Gastrocnemius medialis (tissue), 4 donors: ENCODE measurements at regions not wholly inside any gene's neighbourhood (a gene's known extent, or its start where the extent isn't known, plus 50 kb on each side); places are given as distances from the start of the nearest gene placed in this dataset.
"Not testable (repeated sequence)": the region's sequence is repeated elsewhere in the genome, so short reads cannot be mapped to it uniquely, and the experiment has no call there.

Experiments used
- ATAC-seq, 2 donors: fragments of 150-250 bp; one replicate each; pipeline ENCODE4 v1.9.1; 2016
- DNase-seq, 2 donors: peaks; one replicate each; pipeline ENCODE4 v3.0.0-alpha.2; 2019
- H3K27ac ChIP-seq, 4 donors: fragments of 200-600 bp; sonication (generic); 1 replicate in 1 of 4; 2 replicates in 3 of 4; pipeline ENCODE4 v1.5.1; 2016 to 2018; ENCODE audit warnings: mild to moderate bottlenecking in 2 of 4, moderate library complexity in 1 of 4
- H3K27me3 ChIP-seq, 3 donors: fragments of 200-600 bp; sonication (generic) in 2 of 3; 1 replicate in 1 of 3; 2 replicates in 2 of 3; pipeline versions ENCODE4 v1.5.1 to v1.6.0; 2016 to 2019; ENCODE audit warnings: mild to moderate bottlenecking in 1 of 3, moderate library complexity in 1 of 3
- H3K36me3 ChIP-seq, 2 donors: fragments of 200-600 bp; sonication (generic) in 1 of 2; one replicate each; pipeline ENCODE4 v1.5.1; 2017 to 2018
- H3K4me1 ChIP-seq, 2 donors: fragments of 200-600 bp; sonication (generic) in 1 of 2; one replicate each; pipeline ENCODE4 v1.5.1; 2016 to 2017; ENCODE audit warnings: mild to moderate bottlenecking in 2 of 2
- H3K4me3 ChIP-seq, 4 donors: fragments of 200-600 bp; sonication (generic) in 3 of 4; 1 replicate in 1 of 4; 2 replicates in 3 of 4; pipeline ENCODE4 v1.5.1; 2016 to 2019; ENCODE audit warnings: mild to moderate bottlenecking in 2 of 4
- H3K9me3 ChIP-seq, 3 donors: fragments of 200-600 bp; sonication (generic) in 2 of 3; 1 replicate in 1 of 3; 2 replicates in 2 of 3; pipeline ENCODE4 v1.5.1; 2016 to 2019
- POLR2A ChIP-seq, 2 donors: fragments of 450-650 bp; IDR thresholded peaks; one replicate each; pipeline ENCODE4 v1.6.1; 2017; ENCODE audit warnings: antibody characterized with exemption in 2 of 2, mild to moderate bottlenecking in 2 of 2, moderate library complexity in 2 of 2
- in situ Hi-C, 4 donors: fragments of 200-750 bp; cut with MboI; loops; one replicate each; pipeline versions ENCODE4 v1.15.0 to v1.8.0; 2017; ENCODE audit warnings: low sequenced_read_pairs in 4 of 4
- intact Hi-C: fragments of 100-400 bp; cut with DNase I; formaldehyde crosslinking; loops from one replicate; pipeline ENCODE4 v1.15.1; 2023; ENCODE audit warnings: low total_unique reads
- TF ChIP-seq, protein P1 (sequence below), 5 experiments: fragments of 450-650 bp in 3 of 5; fragments of 200-600 bp in 2 of 5; sonication (generic) in 2 of 5; IDR thresholded peaks in 4 of 5; conservative IDR thresholded peaks in 1 of 5; 1 replicate in 4 of 5; 2 replicates in 1 of 5; pipeline ENCODE4 v1.5.1; 2016 to 2019; ENCODE audit warnings: antibody characterized with exemption in 5 of 5, mild to moderate bottlenecking in 3 of 5, moderate library complexity in 3 of 5

DNA sequence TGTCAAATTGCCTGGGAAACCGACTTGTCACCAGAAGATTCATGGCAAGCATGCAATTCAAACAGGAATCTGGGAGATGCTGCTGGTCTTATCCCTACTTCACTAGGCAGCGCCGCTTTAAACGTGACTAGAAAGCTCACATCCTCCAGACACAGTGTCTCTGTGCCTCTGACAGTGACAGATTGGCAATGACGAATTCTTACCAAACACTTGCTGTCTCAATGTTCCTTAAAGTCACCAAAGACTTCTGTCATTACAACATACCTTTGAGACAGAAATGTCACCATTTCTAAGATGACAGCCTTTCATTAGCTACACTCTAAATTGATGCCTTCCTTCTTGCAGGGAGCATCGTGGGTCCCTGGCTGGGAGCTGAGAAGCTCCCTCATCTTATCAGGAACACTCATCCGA, 197.8 kb downstream of the CWF19L2 start:
- intact Hi-C loops (no loop called here), in situ Hi-C loops (no loop called here)
- DNase-seq (no peak), ATAC-seq (no peak)
- no peak overlapping the region for H3K4me3 ChIP-seq
- no peaks in the 10 kb centered on the region for H3K4me1 ChIP-seq
- TF ChIP-seq, protein P1, sequence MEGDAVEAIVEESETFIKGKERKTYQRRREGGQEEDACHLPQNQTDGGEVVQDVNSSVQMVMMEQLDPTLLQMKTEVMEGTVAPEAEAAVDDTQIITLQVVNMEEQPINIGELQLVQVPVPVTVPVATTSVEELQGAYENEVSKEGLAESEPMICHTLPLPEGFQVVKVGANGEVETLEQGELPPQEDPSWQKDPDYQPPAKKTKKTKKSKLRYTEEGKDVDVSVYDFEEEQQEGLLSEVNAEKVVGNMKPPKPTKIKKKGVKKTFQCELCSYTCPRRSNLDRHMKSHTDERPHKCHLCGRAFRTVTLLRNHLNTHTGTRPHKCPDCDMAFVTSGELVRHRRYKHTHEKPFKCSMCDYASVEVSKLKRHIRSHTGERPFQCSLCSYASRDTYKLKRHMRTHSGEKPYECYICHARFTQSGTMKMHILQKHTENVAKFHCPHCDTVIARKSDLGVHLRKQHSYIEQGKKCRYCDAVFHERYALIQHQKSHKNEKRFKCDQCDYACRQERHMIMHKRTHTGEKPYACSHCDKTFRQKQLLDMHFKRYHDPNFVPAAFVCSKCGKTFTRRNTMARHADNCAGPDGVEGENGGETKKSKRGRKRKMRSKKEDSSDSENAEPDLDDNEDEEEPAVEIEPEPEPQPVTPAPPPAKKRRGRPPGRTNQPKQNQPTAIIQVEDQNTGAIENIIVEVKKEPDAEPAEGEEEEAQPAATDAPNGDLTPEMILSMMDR (IDR thresholded peaks at IDR 0.05 in 4 of 5, conservative IDR thresholded peaks at IDR 0.05 in 1 of 5): no peak
- TF ChIP-seq POLR2A (IDR thresholded peaks at IDR 0.05): no peak
- H3K27ac ChIP-seq: no peak overlapping the region
- no peaks in the 10 kb centered on the region for H3K9me3 ChIP-seq
- H3K36me3 ChIP-seq: no peaks in the 10 kb centered on the region
- H3K27me3 ChIP-seq: no peaks in the 10 kb centered on the region

DNA sequence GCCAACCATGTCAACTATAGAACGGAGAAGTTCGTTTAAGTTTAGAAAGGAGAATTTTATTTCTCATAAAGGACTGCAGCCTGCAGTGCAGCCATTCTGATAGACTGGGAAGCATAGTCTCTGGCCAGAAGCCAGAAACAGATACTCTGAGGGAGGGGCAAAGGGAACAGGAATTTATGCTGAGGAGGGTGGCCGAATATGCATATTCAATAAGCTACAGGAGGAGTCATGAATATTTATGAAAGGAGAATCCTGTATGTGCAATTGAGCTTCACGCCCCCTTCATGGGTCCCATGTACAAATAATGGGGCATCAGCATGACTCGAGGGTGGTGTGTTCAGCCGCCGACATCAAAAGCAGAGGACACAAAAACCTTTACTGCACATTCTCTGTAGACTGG, 199.9 kb downstream of the CWF19L2 start:
- TF ChIP-seq, protein P1 (IDR thresholded peaks at IDR 0.05 in 4 of 5, conservative IDR thresholded peaks at IDR 0.05 in 1 of 5): no peak
- no peak for TF ChIP-seq POLR2A (IDR thresholded peaks at IDR 0.05)
- no peak for ATAC-seq
- Histone ChIP-seq H3K36me3 (no peaks in the 10 kb centered on the region), H3K4me1 (no peaks in the 10 kb centered on the region), H3K27ac (no peak overlapping the region), H3K9me3 (no peaks in the 10 kb centered on the region), H3K4me3 (no peak overlapping the region), H3K27me3 (no peaks in the 10 kb centered on the region)
- intact Hi-C loops (no loop called here), in situ Hi-C loops (no loop called here)
- DNase-seq: no peak

- H3K36me3 ChIP-seq, in situ Hi-C loops, intact Hi-C loops, H3K27ac ChIP-seq, H3K9me3 ChIP-seq, ATAC-seq, DNase-seq, H3K4me3 ChIP-seq, H3K27me3 ChIP-seq, H3K4me1 ChIP-seq: not testable (repeated sequence)
These were observed 204.0 kb downstream of the CWF19L2 start for GRCh38 chr11:107253661-107254060.

- Histone ChIP-seq H3K9me3 (no peaks in the 10 kb centered on the region), H3K27ac (no peak overlapping the region), H3K36me3 (no peaks in the 10 kb centered on the region), H3K27me3 (no peaks in the 10 kb centered on the region), H3K4me3 (no peak overlapping the region), H3K4me1 (no peaks in the 10 kb centered on the region)
- ATAC-seq (no peak), DNase-seq (no peak)
- intact Hi-C loops: no loop called here
- TF ChIP-seq, protein P1 (IDR thresholded peaks at IDR 0.05 in 4 of 5, conservative IDR thresholded peaks at IDR 0.05 in 1 of 5): no peak
- TF ChIP-seq POLR2A (IDR thresholded peaks at IDR 0.05): no peak
- in situ Hi-C loops: no loop called here
These were observed 205.0 kb downstream of the CWF19L2 start for GRCh38 chr11:107252429-107253161.

- no peak for DNase-seq
- in situ Hi-C loops: no loop called here
- Histone ChIP-seq H3K27ac (no peak overlapping the region), H3K27me3 (no peaks in the 10 kb centered on the region), H3K36me3 (no peaks in the 10 kb centered on the region), H3K4me3 (no peak overlapping the region), H3K9me3 (no peaks in the 10 kb centered on the region), H3K4me1 (no peaks in the 10 kb centered on the region)
- intact Hi-C loops: no loop called here
- TF ChIP-seq, protein P1 (IDR thresholded peaks at IDR 0.05 in 4 of 5, conservative IDR thresholded peaks at IDR 0.05 in 1 of 5): no peak
- no peak for TF ChIP-seq POLR2A (IDR thresholded peaks at IDR 0.05)
- no peak for ATAC-seq
These were observed 206.3 kb downstream of the CWF19L2 start for GRCh38 chr11:107251298-107251697.
